Activated T-cell treated with anti-CD3 and anti-CD28 coated beads, Interleukin-2, amount 50 U/mL, for 24 hours (primary cell): ENCODE measurements at regions not wholly inside any gene's neighbourhood (a gene's known extent, or its start where the extent isn't known, plus 50 kb on each side); places are given as distances from the start of the nearest gene placed in this dataset.

Source experiments
- DNase-seq: peaks from one replicate; pipeline ENCODE4 v3.0.0-alpha.2; 2020
- H3K27ac Mint-ChIP-seq: 2 replicates; pipeline ENCODE4 v1.8.0; 2020; ENCODE audit warnings: mild to moderate bottlenecking, mixed read lengths
- H3K27me3 Mint-ChIP-seq: 2 replicates; pipeline ENCODE4 v1.8.0; 2020; ENCODE audit warnings: mixed read lengths
- H3K36me3 Mint-ChIP-seq: 2 replicates; pipeline ENCODE4 v1.8.0; 2020; ENCODE audit warnings: low read depth, mixed read lengths
- H3K4me1 Mint-ChIP-seq: 2 replicates; pipeline ENCODE4 v1.8.0; 2020; ENCODE audit warnings: low read depth, mixed read lengths
- H3K4me3 Mint-ChIP-seq: 2 replicates; pipeline ENCODE4 v1.8.0; 2020; ENCODE audit warnings: mild to moderate bottlenecking, moderate library complexity, mixed read lengths
- H3K9me3 Mint-ChIP-seq: 2 replicates; pipeline ENCODE4 v1.8.0; 2020; ENCODE audit warnings: mixed read lengths

GRCh38 chr7:17677408-17677807, 262.9 kb downstream of the SNX13 start:
- Mint-ChIP-seq H3K4me3 (no peak overlapping the region), H3K27me3 (no peaks in the 10 kb centered on the region), H3K36me3 (no peaks in the 10 kb centered on the region), H3K4me1 (no peaks in the 10 kb centered on the region), H3K27ac (no peak overlapping the region), H3K9me3 (no peaks in the 10 kb centered on the region)
- DNase-seq = no peak

- H3K4me3 Mint-ChIP-seq = no peak overlapping the region
Observed at GRCh38 chr7:17678896-17679295, 261.4 kb downstream of the SNX13 start.

GRCh38 chr7:17679458-17679857, 260.8 kb downstream of the SNX13 start:
- no peak for DNase-seq
- Mint-ChIP-seq H3K4me1 (no peaks in the 10 kb centered on the region), H3K4me3 (no peak overlapping the region), H3K27ac (no peak overlapping the region), H3K9me3 (no peaks in the 10 kb centered on the region), H3K27me3 (no peaks in the 10 kb centered on the region), H3K36me3 (no peaks in the 10 kb centered on the region)

More at GRCh38 chr7:17678896-17679295, 261.4 kb downstream of the SNX13 start:
- Mint-ChIP-seq H3K36me3 (no peaks in the 10 kb centered on the region), H3K27me3 (no peaks in the 10 kb centered on the region), H3K27ac (no peak overlapping the region), H3K9me3 (no peaks in the 10 kb centered on the region), H3K4me1 (no peaks in the 10 kb centered on the region)
- no peak for DNase-seq

GRCh38 chr7:17680026-17680425, 260.3 kb downstream of the SNX13 start:
- Mint-ChIP-seq H3K4me1 (no peaks in the 10 kb centered on the region), H3K36me3 (no peaks in the 10 kb centered on the region), H3K27me3 (no peaks in the 10 kb centered on the region), H3K4me3 (no peak overlapping the region), H3K27ac (no peak overlapping the region), H3K9me3 (no peaks in the 10 kb centered on the region)
- no peak for DNase-seq

- H3K4me1 Mint-ChIP-seq = no peaks in the 10 kb centered on the region
Observed at GRCh38 chr7:17680943-17681351, 259.3 kb downstream of the SNX13 start.

GRCh38 chr7:17681965-17682364, 258.3 kb downstream of the SNX13 start:
- Mint-ChIP-seq H3K27me3 (no peaks in the 10 kb centered on the region), H3K9me3 (no peaks in the 10 kb centered on the region), H3K27ac (no peak overlapping the region), H3K4me3 (no peak overlapping the region), H3K36me3 (no peaks in the 10 kb centered on the region), H3K4me1 (no peaks in the 10 kb centered on the region)
- DNase-seq = no peak

More at GRCh38 chr7:17680943-17681351, 259.3 kb downstream of the SNX13 start:
- H3K36me3 Mint-ChIP-seq = no peaks in the 10 kb centered on the region
- H3K27ac Mint-ChIP-seq = no peak overlapping the region
- DNase-seq = no peak
- H3K9me3 Mint-ChIP-seq = no peaks in the 10 kb centered on the region
- no peak overlapping the region for H3K4me3 Mint-ChIP-seq
- no peaks in the 10 kb centered on the region for H3K27me3 Mint-ChIP-seq

- Mint-ChIP-seq H3K4me1 (no peaks in the 10 kb centered on the region), H3K27ac (no peak overlapping the region), H3K9me3 (no peaks in the 10 kb centered on the region), H3K27me3 (no peaks in the 10 kb centered on the region), H3K36me3 (no peaks in the 10 kb centered on the region), H3K4me3 (no peak overlapping the region)
- no peak for DNase-seq
Observed at GRCh38 chr7:17682586-17682985, 257.7 kb downstream of the SNX13 start.

GRCh38 chr7:17685141-17685540, 255.2 kb downstream of the SNX13 start:
- no peaks in the 10 kb centered on the region for H3K4me1 Mint-ChIP-seq
- no peak overlapping the region for H3K27ac Mint-ChIP-seq
- DNase-seq = no peak
- H3K4me3 Mint-ChIP-seq = no peak overlapping the region
- no peaks in the 10 kb centered on the region for H3K36me3 Mint-ChIP-seq
- no peaks in the 10 kb centered on the region for H3K27me3 Mint-ChIP-seq
- H3K9me3 Mint-ChIP-seq = no peaks in the 10 kb centered on the region

GRCh38 chr7:17687361-17687760, 252.9 kb downstream of the SNX13 start:
- Mint-ChIP-seq H3K4me3 (no peak overlapping the region), H3K9me3 (no peaks in the 10 kb centered on the region), H3K36me3 (no peaks in the 10 kb centered on the region), H3K27ac (no peak overlapping the region), H3K27me3 (no peaks in the 10 kb centered on the region), H3K4me1 (no peaks in the 10 kb centered on the region)
- no peak for DNase-seq

GRCh38 chr7:17689361-17689902, 250.9 kb downstream of the SNX13 start:
- DNase-seq = no peak
- no peaks in the 10 kb centered on the region for H3K27me3 Mint-ChIP-seq
- no peaks in the 10 kb centered on the region for H3K9me3 Mint-ChIP-seq
- no peak overlapping the region for H3K4me3 Mint-ChIP-seq
- no peaks in the 10 kb centered on the region for H3K36me3 Mint-ChIP-seq
- no peak overlapping the region for H3K27ac Mint-ChIP-seq
- no peaks in the 10 kb centered on the region for H3K4me1 Mint-ChIP-seq

- H3K36me3 Mint-ChIP-seq = no peaks in the 10 kb centered on the region
- no peak overlapping the region for H3K4me3 Mint-ChIP-seq
- no peaks in the 10 kb centered on the region for H3K4me1 Mint-ChIP-seq
- no peak for DNase-seq
- no peak overlapping the region for H3K27ac Mint-ChIP-seq
- H3K9me3 Mint-ChIP-seq = no peaks in the 10 kb centered on the region
- H3K27me3 Mint-ChIP-seq = no peaks in the 10 kb centered on the region
Observed at GRCh38 chr7:17690030-17690429, 250.3 kb downstream of the SNX13 start.

- Mint-ChIP-seq H3K27ac (no peak overlapping the region), H3K27me3 (peaks cover 5% of the 10 kb centered on the region), H3K36me3 (no peaks in the 10 kb centered on the region), H3K9me3 (peaks cover 11% of the 10 kb centered on the region), H3K4me1 (no peaks in the 10 kb centered on the region), H3K4me3 (no peak overlapping the region)
- no peak for DNase-seq
Observed at GRCh38 chr7:17696422-17696821, 243.9 kb downstream of the SNX13 start.

GRCh38 chr7:17697128-17697881, 243.0 kb downstream of the SNX13 start:
- peaks cover 5% of the 10 kb centered on the region for H3K27me3 Mint-ChIP-seq
- H3K36me3 Mint-ChIP-seq = no peaks in the 10 kb centered on the region
- H3K4me1 Mint-ChIP-seq = no peaks in the 10 kb centered on the region
- no peak for DNase-seq
- H3K27ac Mint-ChIP-seq = no peak overlapping the region
- H3K9me3 Mint-ChIP-seq = peaks cover 11% of the 10 kb centered on the region
- H3K4me3 Mint-ChIP-seq = no peak overlapping the region

GRCh38 chr7:17699696-17700095, 240.6 kb downstream of the SNX13 start:
- no peak for DNase-seq
- no peaks in the 10 kb centered on the region for H3K36me3 Mint-ChIP-seq
- H3K27me3 Mint-ChIP-seq = peaks cover 5% of the 10 kb centered on the region
- H3K4me1 Mint-ChIP-seq = no peaks in the 10 kb centered on the region
- no peak overlapping the region for H3K4me3 Mint-ChIP-seq
- H3K27ac Mint-ChIP-seq = no peak overlapping the region
- peaks cover 11% of the 10 kb centered on the region for H3K9me3 Mint-ChIP-seq

- Mint-ChIP-seq H3K36me3 (no peaks in the 10 kb centered on the region), H3K9me3 (peaks cover 11% of the 10 kb centered on the region), H3K27ac (no peak overlapping the region), H3K27me3 (peaks cover 5% of the 10 kb centered on the region), H3K4me3 (no peak overlapping the region), H3K4me1 (no peaks in the 10 kb centered on the region)
- no peak for DNase-seq
Observed at GRCh38 chr7:17700138-17700537, 240.2 kb downstream of the SNX13 start.
